ENCODE measurements at regions not wholly inside any gene's neighbourhood (a gene's known extent, or its start where the extent isn't known, plus 50 kb on each side); places are given as distances from the start of the nearest gene placed in this dataset.

DNA sequence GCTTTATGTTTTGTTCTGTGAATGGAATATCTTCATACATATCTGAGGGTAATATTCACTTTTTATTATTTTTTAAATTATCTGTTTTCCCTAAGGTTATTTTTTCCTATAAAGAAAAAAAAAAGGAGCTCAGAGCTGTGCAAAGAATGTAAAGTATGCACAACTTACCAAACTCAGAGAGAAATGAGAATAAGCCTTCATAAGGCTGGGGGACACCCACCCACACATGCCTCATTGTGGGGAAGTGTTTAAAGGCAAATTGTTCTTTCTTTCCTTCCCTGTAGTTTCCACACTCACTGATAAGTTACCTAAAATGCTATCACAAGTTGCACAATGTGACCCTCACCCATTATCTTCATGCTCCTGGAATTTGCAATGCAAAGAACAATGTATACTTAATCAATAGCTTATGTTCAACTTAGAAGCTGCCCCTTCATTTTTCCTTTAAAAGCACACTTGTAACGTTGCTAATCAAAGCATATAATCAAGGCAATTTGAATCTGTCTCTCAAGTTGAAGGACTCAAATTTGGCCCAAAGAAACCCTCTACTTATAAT, 108.1 kb downstream of the GNAT3 start:
- H3K4me2 ChIP-seq (ENCODE audit: control insufficient read depth, extremely low read depth, insufficient read depth, low read depth, low read length), result no peak overlapping the region
- no peak overlapping the region for H2AFZ ChIP-seq (ENCODE audit: control insufficient read depth, low read length)
- dilution Hi-C loops (cut with MboI; ENCODE audit: extremely low pct_ligation_motif_present, low sequenced_read_pairs), result no loop called here
- H3K27me3 ChIP-seq (ENCODE audit: control insufficient read depth, extremely low read depth, insufficient read depth, low read length), result no peaks in the 10 kb centered on the region
- no peaks in the 10 kb centered on the region for H3K9me1 ChIP-seq (ENCODE audit: control insufficient read depth, extremely low read depth, insufficient read depth, low read length)
- no peaks in the 10 kb centered on the region for H3K9me3 ChIP-seq (ENCODE audit: control insufficient read depth, low read depth, low read length)
- no peak overlapping the region for H3K4me3 ChIP-seq (ENCODE audit: control insufficient read depth in 2 of 3, extremely low read depth in 1 of 3, insufficient read depth in 2 of 3, low read depth in 1 of 3, low read length in 3 of 3)
- DNase-seq (ENCODE audit: low read depth, low spot score) (no peak), FAIRE-seq (no peak)
- no peak for TF ChIP-seq EZH2 (IDR thresholded peaks at IDR 0.05; ENCODE audit: low read length)
- no peaks in the 10 kb centered on the region for H3K36me3 ChIP-seq (ENCODE audit: control insufficient read depth in 2 of 2, extremely low read depth in 1 of 2, insufficient read depth in 2 of 2, low read length in 2 of 2)
- no peak overlapping the region for H3K9ac ChIP-seq (ENCODE audit: control insufficient read depth, extremely low read depth, insufficient read depth, low read length)
- H3K79me2 ChIP-seq (ENCODE audit: control insufficient read depth, insufficient read depth, low read length), result no peaks in the 10 kb centered on the region
- peaks cover 5% of the 10 kb centered on the region for H3K4me1 ChIP-seq (ENCODE audit: control insufficient read depth, extremely low read depth, insufficient read depth, low read length)
- H4K20me1 ChIP-seq (ENCODE audit: control insufficient read depth, extremely low read depth, insufficient read depth, low read length), result no peaks in the 10 kb centered on the region
- H3K27ac ChIP-seq (ENCODE audit: control insufficient read depth, insufficient read depth, low read length), result no peak overlapping the region

DNA sequence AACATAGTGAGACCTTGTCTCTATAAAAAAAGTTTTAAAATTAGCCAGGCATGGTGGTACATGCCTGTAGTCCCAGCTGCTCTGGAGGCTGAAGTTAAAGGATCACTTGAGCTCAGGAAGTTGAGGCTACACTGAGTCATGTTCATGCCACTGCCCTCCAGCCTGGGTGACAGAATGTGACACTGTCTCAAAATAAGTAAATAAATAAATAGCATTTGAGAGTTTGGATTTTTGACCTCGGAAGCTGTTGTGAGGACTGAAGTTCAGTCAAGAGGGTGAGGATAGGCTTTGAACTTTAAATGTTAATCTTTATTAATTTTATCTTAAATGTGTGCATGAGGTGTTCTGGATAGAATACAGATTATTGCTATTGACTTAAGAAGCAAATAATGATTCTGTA, 110.2 kb downstream of the GNAT3 start:
- H3K4me2 ChIP-seq (ENCODE audit: control insufficient read depth, extremely low read depth, insufficient read depth, low read depth, low read length), result no peak overlapping the region
- H3K79me2 ChIP-seq (ENCODE audit: control insufficient read depth, insufficient read depth, low read length), result no peaks in the 10 kb centered on the region
- H3K9ac ChIP-seq (ENCODE audit: control insufficient read depth, extremely low read depth, insufficient read depth, low read length), result no peak overlapping the region
- no peaks in the 10 kb centered on the region for H3K36me3 ChIP-seq (ENCODE audit: control insufficient read depth in 2 of 2, extremely low read depth in 1 of 2, insufficient read depth in 2 of 2, low read length in 2 of 2)
- no peaks in the 10 kb centered on the region for H3K9me1 ChIP-seq (ENCODE audit: control insufficient read depth, extremely low read depth, insufficient read depth, low read length)
- TF ChIP-seq, protein P1, sequence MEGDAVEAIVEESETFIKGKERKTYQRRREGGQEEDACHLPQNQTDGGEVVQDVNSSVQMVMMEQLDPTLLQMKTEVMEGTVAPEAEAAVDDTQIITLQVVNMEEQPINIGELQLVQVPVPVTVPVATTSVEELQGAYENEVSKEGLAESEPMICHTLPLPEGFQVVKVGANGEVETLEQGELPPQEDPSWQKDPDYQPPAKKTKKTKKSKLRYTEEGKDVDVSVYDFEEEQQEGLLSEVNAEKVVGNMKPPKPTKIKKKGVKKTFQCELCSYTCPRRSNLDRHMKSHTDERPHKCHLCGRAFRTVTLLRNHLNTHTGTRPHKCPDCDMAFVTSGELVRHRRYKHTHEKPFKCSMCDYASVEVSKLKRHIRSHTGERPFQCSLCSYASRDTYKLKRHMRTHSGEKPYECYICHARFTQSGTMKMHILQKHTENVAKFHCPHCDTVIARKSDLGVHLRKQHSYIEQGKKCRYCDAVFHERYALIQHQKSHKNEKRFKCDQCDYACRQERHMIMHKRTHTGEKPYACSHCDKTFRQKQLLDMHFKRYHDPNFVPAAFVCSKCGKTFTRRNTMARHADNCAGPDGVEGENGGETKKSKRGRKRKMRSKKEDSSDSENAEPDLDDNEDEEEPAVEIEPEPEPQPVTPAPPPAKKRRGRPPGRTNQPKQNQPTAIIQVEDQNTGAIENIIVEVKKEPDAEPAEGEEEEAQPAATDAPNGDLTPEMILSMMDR (optimal IDR thresholded peaks at IDR 0.05 in 1 of 3, IDR thresholded peaks at IDR 0.05 in 1 of 3, conservative IDR thresholded peaks at IDR 0.05 in 1 of 3; ENCODE audit: extremely low read depth in 1 of 3, insufficient read depth in 2 of 3, low read length in 3 of 3), result no peak
- no peak for TF ChIP-seq EZH2 (IDR thresholded peaks at IDR 0.05; ENCODE audit: low read length)
- no peaks in the 10 kb centered on the region for H3K27me3 ChIP-seq (ENCODE audit: control insufficient read depth, extremely low read depth, insufficient read depth, low read length)
- peaks cover 5% of the 10 kb centered on the region for H3K4me1 ChIP-seq (ENCODE audit: control insufficient read depth, extremely low read depth, insufficient read depth, low read length)
- no peak overlapping the region for H3K4me3 ChIP-seq (ENCODE audit: control insufficient read depth in 2 of 3, extremely low read depth in 1 of 3, insufficient read depth in 2 of 3, low read depth in 1 of 3, low read length in 3 of 3)
- no peak overlapping the region for H2AFZ ChIP-seq (ENCODE audit: control insufficient read depth, low read length)
- DNase-seq (ENCODE audit: low read depth, low spot score) (no peak), FAIRE-seq (no peak)
- H3K27ac ChIP-seq (ENCODE audit: control insufficient read depth, insufficient read depth, low read length), result no peak overlapping the region
- dilution Hi-C loops (cut with MboI; ENCODE audit: extremely low pct_ligation_motif_present, low sequenced_read_pairs), result no loop called here
- H3K9me3 ChIP-seq (ENCODE audit: control insufficient read depth, low read depth, low read length), result no peaks in the 10 kb centered on the region
- no peaks in the 10 kb centered on the region for H4K20me1 ChIP-seq (ENCODE audit: control insufficient read depth, extremely low read depth, insufficient read depth, low read length)

DNA sequence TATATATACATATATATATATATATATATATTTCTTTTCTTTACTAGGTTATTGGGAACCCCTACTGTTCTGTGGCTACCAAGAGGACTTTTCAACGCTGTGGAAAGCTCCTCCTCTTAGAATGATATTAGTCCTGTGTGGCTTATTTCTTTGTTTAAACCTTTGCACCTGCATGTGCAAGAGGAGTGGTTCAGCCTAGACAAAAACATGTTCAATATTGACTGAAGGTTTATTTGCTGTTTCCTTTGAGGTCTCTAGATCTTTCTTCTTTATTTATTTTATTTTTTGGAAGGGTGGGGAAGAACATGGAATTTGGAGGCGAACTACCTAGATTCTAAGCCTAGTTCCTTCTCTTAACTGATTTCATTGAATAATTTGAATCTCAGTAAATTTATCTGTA, 118.1 kb downstream of the GNAT3 start:
- Histone ChIP-seq H3K4me1 (ENCODE audit: control insufficient read depth, extremely low read depth, insufficient read depth, low read length) (no peaks in the 10 kb centered on the region), H3K9me1 (ENCODE audit: control insufficient read depth, extremely low read depth, insufficient read depth, low read length) (no peaks in the 10 kb centered on the region), H2AFZ (ENCODE audit: control insufficient read depth, low read length) (no peak overlapping the region), H3K9me3 (ENCODE audit: control insufficient read depth, low read depth, low read length) (no peaks in the 10 kb centered on the region), H3K4me3 (ENCODE audit: control insufficient read depth in 2 of 3, extremely low read depth in 1 of 3, insufficient read depth in 2 of 3, low read depth in 1 of 3, low read length in 3 of 3) (no peak overlapping the region), H3K9ac (ENCODE audit: control insufficient read depth, extremely low read depth, insufficient read depth, low read length) (no peak overlapping the region), H3K36me3 (ENCODE audit: control insufficient read depth in 2 of 2, extremely low read depth in 1 of 2, insufficient read depth in 2 of 2, low read length in 2 of 2) (no peaks in the 10 kb centered on the region), H3K4me2 (ENCODE audit: control insufficient read depth, extremely low read depth, insufficient read depth, low read depth, low read length) (no peak overlapping the region), H3K27ac (ENCODE audit: control insufficient read depth, insufficient read depth, low read length) (no peak overlapping the region), H4K20me1 (ENCODE audit: control insufficient read depth, extremely low read depth, insufficient read depth, low read length) (no peaks in the 10 kb centered on the region), H3K27me3 (ENCODE audit: control insufficient read depth, extremely low read depth, insufficient read depth, low read length) (no peaks in the 10 kb centered on the region), H3K79me2 (ENCODE audit: control insufficient read depth, insufficient read depth, low read length) (no peaks in the 10 kb centered on the region)
- no peak for DNase-seq (ENCODE audit: low read depth, low spot score)
- FAIRE-seq, result no peak
- dilution Hi-C loops (cut with MboI; ENCODE audit: extremely low pct_ligation_motif_present, low sequenced_read_pairs), result no loop called here
- TF ChIP-seq, protein P1 (optimal IDR thresholded peaks at IDR 0.05 in 1 of 3, IDR thresholded peaks at IDR 0.05 in 1 of 3, conservative IDR thresholded peaks at IDR 0.05 in 1 of 3; ENCODE audit: extremely low read depth in 1 of 3, insufficient read depth in 2 of 3, low read length in 3 of 3), result no peak
- TF ChIP-seq EZH2 (IDR thresholded peaks at IDR 0.05; ENCODE audit: low read length), result no peak

Measured in keratinocyte (primary cell).